Islet precursor cell (in vitro differentiated cells): ENCODE measurements at regions not wholly inside any gene's neighbourhood (a gene's known extent, or its start where the extent isn't known, plus 50 kb on each side); places are given as distances from the start of the nearest gene placed in this dataset.

Experiments used
- DNase-seq: peaks from one replicate; pipeline ENCODE4 v3.0.0-alpha.2; 2018

- no peak for DNase-seq
Observed at GRCh38 chr15:69963385-69963784, 134.3 kb downstream of the TLE3 start.

GRCh38 chr15:69971771-69972170, 125.9 kb downstream of the TLE3 start:
- no peak for DNase-seq

- no peak for DNase-seq
Observed at GRCh38 chr15:69972436-69972835, 125.3 kb downstream of the TLE3 start.

GRCh38 chr15:69973102-69973714, 124.5 kb downstream of the TLE3 start:
- peak; percentile 82 for DNase-seq

GRCh38 chr15:69973880-69974279, 123.8 kb downstream of the TLE3 start:
- DNase-seq = no peak

- DNase-seq = no peak
Observed at GRCh38 chr15:69974321-69974720, 123.4 kb downstream of the TLE3 start.

- DNase-seq = peak; percentile 73
Observed at GRCh38 chr15:69976366-69976994, 121.2 kb downstream of the TLE3 start.

GRCh38 chr15:69978603-69979002, 119.1 kb downstream of the TLE3 start:
- no peak for DNase-seq

- no peak for DNase-seq
Observed at GRCh38 chr15:69979262-69979661, 118.5 kb downstream of the TLE3 start.

GRCh38 chr15:69979783-69980182, 117.9 kb downstream of the TLE3 start:
- DNase-seq = no peak

GRCh38 chr15:69980341-69981059, 117.2 kb downstream of the TLE3 start:
- DNase-seq = no peak

GRCh38 chr15:69982037-69982436, 115.7 kb downstream of the TLE3 start:
- no peak for DNase-seq

- no peak for DNase-seq
Observed at GRCh38 chr15:69983696-69984265, 113.9 kb downstream of the TLE3 start.

- DNase-seq = no peak
Observed at GRCh38 chr15:69987492-69988489, 109.9 kb downstream of the TLE3 start.

- DNase-seq = no peak
Observed at GRCh38 chr15:69988541-69989225, 109.0 kb downstream of the TLE3 start.

- no peak for DNase-seq
Observed at GRCh38 chr15:69990566-69991421, 106.9 kb downstream of the TLE3 start.

- no peak for DNase-seq
Observed at GRCh38 chr15:69991551-69991980, 106.2 kb downstream of the TLE3 start.

GRCh38 chr15:69992348-69992747, 105.4 kb downstream of the TLE3 start:
- no peak for DNase-seq

- DNase-seq = no peak
Observed at GRCh38 chr15:69994429-69995205, 103.1 kb downstream of the TLE3 start.
